ENCODE measurements at regions not wholly inside any gene's neighbourhood (a gene's known extent, or its start where the extent isn't known, plus 50 kb on each side); places are given as distances from the start of the nearest gene placed in this dataset.

GRCh38 chr17:79469646-79470045 is 141.2 kb downstream of the RBFOX3 start:
- FAIRE-seq (no peak), DNase-seq (no peak)
- Histone ChIP-seq H3K9ac (ENCODE audit: low read length in 3 of 3) (no peak overlapping the region), H3K4me1 (ENCODE audit: control insufficient read depth in 2 of 3, insufficient read depth in 2 of 3, low read depth in 1 of 3, low read length in 3 of 3) (no peaks in the 10 kb centered on the region), H3K27me3 (ENCODE audit: control insufficient read depth, insufficient read depth, low read length) (no peaks in the 10 kb centered on the region), H3K4me3 (ENCODE audit: low read length in 3 of 3) (no peak overlapping the region), H3K27ac (ENCODE audit: low read depth in 2 of 2, low read length in 2 of 2) (no peak overlapping the region), H3K9me3 (ENCODE audit: control insufficient read depth in 2 of 3, insufficient read depth in 1 of 3, low read length in 3 of 3) (no peaks in the 10 kb centered on the region), H3K36me3 (ENCODE audit: control insufficient read depth in 2 of 3, insufficient read depth in 3 of 3, low read length in 3 of 3) (no peaks in the 10 kb centered on the region)
- intact Hi-C loops (cut with DNase I) = no loop called here
- TF ChIP-seq, protein P1, sequence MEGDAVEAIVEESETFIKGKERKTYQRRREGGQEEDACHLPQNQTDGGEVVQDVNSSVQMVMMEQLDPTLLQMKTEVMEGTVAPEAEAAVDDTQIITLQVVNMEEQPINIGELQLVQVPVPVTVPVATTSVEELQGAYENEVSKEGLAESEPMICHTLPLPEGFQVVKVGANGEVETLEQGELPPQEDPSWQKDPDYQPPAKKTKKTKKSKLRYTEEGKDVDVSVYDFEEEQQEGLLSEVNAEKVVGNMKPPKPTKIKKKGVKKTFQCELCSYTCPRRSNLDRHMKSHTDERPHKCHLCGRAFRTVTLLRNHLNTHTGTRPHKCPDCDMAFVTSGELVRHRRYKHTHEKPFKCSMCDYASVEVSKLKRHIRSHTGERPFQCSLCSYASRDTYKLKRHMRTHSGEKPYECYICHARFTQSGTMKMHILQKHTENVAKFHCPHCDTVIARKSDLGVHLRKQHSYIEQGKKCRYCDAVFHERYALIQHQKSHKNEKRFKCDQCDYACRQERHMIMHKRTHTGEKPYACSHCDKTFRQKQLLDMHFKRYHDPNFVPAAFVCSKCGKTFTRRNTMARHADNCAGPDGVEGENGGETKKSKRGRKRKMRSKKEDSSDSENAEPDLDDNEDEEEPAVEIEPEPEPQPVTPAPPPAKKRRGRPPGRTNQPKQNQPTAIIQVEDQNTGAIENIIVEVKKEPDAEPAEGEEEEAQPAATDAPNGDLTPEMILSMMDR (IDR thresholded peaks at IDR 0.05; ENCODE audit: borderline replicate concordance, extremely low read depth, insufficient read depth) = no peak

- DNase-seq (no peak), FAIRE-seq (no peak)
- no peaks in the 10 kb centered on the region for H3K27me3 ChIP-seq (ENCODE audit: control insufficient read depth, insufficient read depth, low read length)
- H3K9me3 ChIP-seq (ENCODE audit: control insufficient read depth in 2 of 3, insufficient read depth in 1 of 3, low read length in 3 of 3) = no peaks in the 10 kb centered on the region
- intact Hi-C loops (cut with DNase I) = no loop called here
- H3K36me3 ChIP-seq (ENCODE audit: control insufficient read depth in 2 of 3, insufficient read depth in 3 of 3, low read length in 3 of 3) = no peaks in the 10 kb centered on the region
- H3K9ac ChIP-seq (ENCODE audit: low read length in 3 of 3) = no peak overlapping the region
- H3K4me3 ChIP-seq (ENCODE audit: low read length in 3 of 3) = no peak overlapping the region
- no peaks in the 10 kb centered on the region for H3K4me1 ChIP-seq (ENCODE audit: control insufficient read depth in 2 of 3, insufficient read depth in 2 of 3, low read depth in 1 of 3, low read length in 3 of 3)
- TF ChIP-seq, protein P1 (IDR thresholded peaks at IDR 0.05; ENCODE audit: borderline replicate concordance, extremely low read depth, insufficient read depth) = no peak
- H3K27ac ChIP-seq (ENCODE audit: low read depth in 2 of 2, low read length in 2 of 2) = no peak overlapping the region
These were observed 142.5 kb downstream of the RBFOX3 start for GRCh38 chr17:79468183-79468944.

DNA sequence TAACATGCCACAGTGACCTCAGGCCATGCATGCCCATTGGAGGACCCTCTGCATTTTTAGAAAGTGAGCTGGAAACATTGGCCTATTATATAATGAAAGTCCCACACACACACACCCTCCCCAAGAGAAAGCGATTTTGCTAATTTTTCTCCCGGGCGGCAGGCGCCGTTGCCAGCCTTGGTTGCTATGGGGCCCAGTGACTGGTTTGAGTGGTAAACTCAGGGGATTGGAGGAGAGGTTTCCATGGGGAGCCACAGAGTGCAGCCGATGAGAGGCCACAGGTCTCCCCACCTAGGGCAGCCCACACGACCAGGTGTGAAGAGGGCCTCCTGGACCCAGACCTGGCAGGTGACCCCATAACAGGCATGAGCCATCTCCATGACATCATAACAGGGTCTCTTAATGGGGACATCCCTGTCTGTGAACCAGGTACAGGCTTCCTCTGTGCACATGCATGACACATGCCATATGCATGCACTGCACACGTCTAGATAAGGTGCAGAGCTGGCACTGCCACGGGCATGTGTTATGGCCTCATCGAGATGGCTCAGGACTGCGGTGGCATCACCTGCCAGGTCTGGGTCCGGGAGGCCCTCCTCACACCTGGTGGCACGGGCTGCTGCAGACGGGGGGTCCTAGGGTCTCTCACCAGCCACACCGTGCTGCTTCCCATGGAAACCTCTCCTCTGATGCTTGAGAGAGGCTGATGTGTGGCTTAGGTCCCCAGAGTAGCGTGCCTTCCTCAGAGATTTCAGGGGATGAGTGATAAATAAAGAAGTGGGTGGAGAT is 144.1 kb downstream of the RBFOX3 start:
- Histone ChIP-seq H3K4me3 (ENCODE audit: low read length in 3 of 3) (no peak overlapping the region), H3K9me3 (ENCODE audit: control insufficient read depth in 2 of 3, insufficient read depth in 1 of 3, low read length in 3 of 3) (no peaks in the 10 kb centered on the region), H3K9ac (ENCODE audit: low read length in 3 of 3) (no peak overlapping the region), H3K36me3 (ENCODE audit: control insufficient read depth in 2 of 3, insufficient read depth in 3 of 3, low read length in 3 of 3) (no peaks in the 10 kb centered on the region), H3K4me1 (ENCODE audit: control insufficient read depth in 2 of 3, insufficient read depth in 2 of 3, low read depth in 1 of 3, low read length in 3 of 3) (no peaks in the 10 kb centered on the region), H3K27ac (ENCODE audit: low read depth in 2 of 2, low read length in 2 of 2) (no peak overlapping the region), H3K27me3 (ENCODE audit: control insufficient read depth, insufficient read depth, low read length) (no peaks in the 10 kb centered on the region)
- intact Hi-C loops (cut with DNase I) = no loop called here
- TF ChIP-seq, protein P1 (IDR thresholded peaks at IDR 0.05; ENCODE audit: borderline replicate concordance, extremely low read depth, insufficient read depth) = no peak
- FAIRE-seq (no peak), DNase-seq (no peak)

Data from kidney (tissue), 13 donors.